GM21528 (cell line): ENCODE measurements at regions not wholly inside any gene's neighbourhood (a gene's known extent, or its start where the extent isn't known, plus 50 kb on each side); places are given as distances from the start of the nearest gene placed in this dataset.
"Not testable (repeated sequence)": the region's sequence is repeated elsewhere in the genome, so short reads cannot be mapped to it uniquely, and the experiment has no call there.

Source experiments
- ATAC-seq: cut with Tn5 transposase; IDR thresholded peaks from one replicate; pipeline ENCODE4 v1.9.1; 2021; ENCODE audit warnings: mild to moderate bottlenecking, moderate library complexity; ENCODE audit not compliant: unreplicated experiment, low FRiP score

- no peak for ATAC-seq
Observed at GRCh38 chr20:1811621-1812498, 83.3 kb upstream of the SIRPA start.

GRCh38 chr20:1810926-1811620 lies 84.1 kb upstream of the SIRPA start:
- ATAC-seq = no peak

DNA sequence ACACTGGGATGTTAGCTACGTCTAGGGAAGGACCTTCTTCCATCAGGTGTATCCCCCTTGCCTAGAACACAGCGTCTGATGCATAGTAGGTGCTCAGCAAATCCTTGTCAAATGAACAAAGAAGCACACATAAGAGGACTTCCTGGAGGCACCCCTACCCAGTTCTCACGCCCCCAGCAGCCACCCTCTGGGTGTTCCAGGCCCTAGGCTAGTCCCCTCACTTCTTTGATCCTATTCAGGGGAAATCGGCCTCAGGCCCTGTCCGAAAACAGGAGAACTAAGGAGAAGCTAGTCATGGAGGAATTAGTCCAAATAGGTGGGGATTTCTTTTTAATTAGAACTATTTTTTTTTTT lies 84.7 kb upstream of the SIRPA start:
- no peak for ATAC-seq

GRCh38 chr20:1809611-1810510 lies 85.3 kb upstream of the SIRPA start:
- ATAC-seq = no peak

DNA sequence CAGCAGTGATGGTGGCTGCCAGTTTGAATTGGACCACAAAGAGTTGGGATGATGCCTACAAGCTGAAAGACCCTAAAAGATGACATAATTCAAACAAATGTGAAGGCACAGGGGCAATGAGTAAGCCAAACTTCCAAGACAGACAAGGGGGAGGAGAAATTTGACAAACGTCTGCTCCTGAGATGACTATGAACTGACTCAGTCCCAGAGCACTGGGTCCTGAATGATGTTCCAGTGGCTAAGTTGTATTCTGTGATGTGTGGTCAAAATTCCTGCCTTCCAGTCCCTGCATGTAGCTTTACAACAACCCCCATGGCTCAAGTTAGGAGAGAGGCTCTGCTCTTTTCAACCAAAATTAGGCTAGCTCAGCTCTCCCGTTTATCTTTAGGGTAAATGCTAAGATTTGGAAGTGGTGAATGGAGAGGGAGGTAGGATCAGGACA lies 86.1 kb upstream of the SIRPA start:
- no peak for ATAC-seq

- no peak for ATAC-seq
Observed at GRCh38 chr20:1808101-1808500, 87.1 kb upstream of the SIRPA start.

- no peak for ATAC-seq
Observed at GRCh38 chr20:1807394-1807793, 87.8 kb upstream of the SIRPA start.

DNA sequence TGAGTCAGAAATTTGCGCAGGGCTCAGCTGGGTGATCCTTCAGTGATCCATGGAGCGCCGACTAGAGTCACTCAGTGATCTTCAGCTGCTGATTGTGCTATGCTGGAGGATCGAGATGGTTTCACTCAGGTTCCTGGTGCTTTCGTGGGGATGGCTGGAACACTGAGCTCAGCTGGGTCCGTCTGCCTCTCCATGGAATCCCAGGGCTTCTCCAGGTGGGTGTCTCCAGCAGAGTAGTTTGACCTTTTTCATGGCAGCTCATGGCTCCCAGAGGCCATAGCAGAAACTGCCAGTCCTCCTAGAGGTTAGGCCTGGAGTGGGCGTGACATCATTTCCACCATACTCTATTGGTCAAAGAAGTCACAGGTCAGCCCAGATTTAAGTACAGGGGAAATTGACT lies 88.8 kb upstream of the SIRPA start:
- no peak for ATAC-seq

- no peak for ATAC-seq
Observed at GRCh38 chr20:1805816-1806215, 89.4 kb upstream of the SIRPA start.

DNA sequence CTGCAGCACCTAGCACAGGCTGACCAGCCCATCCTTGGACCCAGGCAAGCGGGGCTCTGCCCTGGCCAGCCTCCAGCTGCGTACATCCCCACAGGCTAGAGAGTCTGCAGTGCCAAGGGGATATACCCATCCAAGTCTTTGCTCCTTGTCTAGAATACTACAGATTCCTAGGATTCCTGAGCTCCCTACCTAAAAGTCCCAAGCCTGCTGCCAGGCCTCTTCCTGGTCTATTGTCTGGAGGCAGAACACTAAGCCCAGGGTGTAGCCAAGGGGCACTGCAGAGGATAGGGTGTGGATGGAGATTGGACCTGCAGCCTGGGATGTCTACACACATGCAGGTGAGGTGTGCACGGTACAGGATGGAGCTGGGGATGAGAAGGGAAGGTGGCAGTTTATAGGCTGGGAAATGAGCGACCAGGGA lies 90.0 kb upstream of the SIRPA start:
- no peak for ATAC-seq

GRCh38 chr20:1804554-1804956 lies 90.7 kb upstream of the SIRPA start:
- no peak for ATAC-seq

DNA sequence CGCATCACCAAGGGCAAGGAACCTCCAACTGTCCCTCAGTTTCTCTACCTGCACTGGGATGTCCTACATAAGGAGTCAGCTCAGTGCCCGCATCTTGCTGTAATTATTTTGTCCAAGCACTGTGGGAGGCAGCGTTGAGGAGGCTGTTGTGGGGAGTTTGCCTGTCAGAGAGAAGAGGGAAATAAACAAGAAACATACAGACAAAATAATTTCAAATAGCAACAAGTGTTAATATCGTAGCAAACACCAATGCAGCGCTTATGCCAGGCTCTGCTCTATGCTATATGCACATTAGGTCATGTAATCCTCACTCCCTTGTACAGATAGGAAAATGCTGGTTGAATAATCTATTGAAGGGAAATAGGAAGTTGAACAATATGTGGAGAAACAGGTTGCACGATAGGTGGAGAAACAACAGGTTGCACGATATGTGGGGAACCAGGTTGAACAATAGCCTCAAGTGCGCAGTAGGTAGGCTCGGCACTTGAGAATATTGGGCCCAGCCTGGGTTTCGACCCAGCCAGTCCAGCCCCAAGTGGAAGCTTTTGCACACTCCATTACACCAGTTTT lies 91.2 kb upstream of the SIRPA start:
- ATAC-seq = no peak

GRCh38 chr20:1803061-1803931 lies 91.9 kb upstream of the SIRPA start:
- no peak for ATAC-seq

DNA sequence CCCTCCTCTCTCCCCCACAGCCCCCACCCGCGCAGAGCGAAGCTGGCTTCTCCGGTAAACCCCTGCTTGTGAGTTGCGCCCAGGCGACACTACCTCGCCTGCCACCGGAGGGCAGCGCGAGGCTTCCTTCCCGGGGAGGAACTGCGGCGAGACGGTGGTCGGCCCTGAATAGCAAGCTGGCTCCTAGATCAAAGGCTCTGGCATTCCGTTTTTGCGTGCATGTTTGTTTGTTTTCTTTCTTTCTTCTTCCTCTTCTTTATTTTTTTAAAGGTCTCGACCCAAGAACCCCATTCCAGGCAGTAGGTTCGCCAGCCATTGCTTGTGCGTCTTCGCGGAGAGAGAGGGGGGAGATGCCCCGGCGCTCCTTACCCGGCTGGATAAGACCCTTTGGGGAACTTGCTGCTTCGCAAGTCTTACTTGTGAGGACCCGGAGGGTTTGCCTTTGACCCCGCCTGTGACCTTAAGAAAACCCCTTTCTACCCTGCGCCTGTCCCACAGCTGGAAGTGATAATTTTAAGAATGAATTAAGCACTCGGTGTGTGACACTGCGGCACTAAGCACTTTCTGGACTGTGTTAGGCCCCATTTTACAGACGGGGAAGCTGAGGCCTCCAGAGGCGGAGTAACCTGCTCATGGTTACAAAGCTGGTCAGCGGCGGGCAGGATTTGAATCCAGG lies 92.7 kb upstream of the SIRPA start:
- no peak for ATAC-seq

GRCh38 chr20:1801929-1802306 lies 93.3 kb upstream of the SIRPA start:
- ATAC-seq = no peak

GRCh38 chr20:1801225-1801928 lies 93.8 kb upstream of the SIRPA start:
- no peak for ATAC-seq

GRCh38 chr20:1800777-1801176 lies 94.4 kb upstream of the SIRPA start:
- no peak for ATAC-seq

DNA sequence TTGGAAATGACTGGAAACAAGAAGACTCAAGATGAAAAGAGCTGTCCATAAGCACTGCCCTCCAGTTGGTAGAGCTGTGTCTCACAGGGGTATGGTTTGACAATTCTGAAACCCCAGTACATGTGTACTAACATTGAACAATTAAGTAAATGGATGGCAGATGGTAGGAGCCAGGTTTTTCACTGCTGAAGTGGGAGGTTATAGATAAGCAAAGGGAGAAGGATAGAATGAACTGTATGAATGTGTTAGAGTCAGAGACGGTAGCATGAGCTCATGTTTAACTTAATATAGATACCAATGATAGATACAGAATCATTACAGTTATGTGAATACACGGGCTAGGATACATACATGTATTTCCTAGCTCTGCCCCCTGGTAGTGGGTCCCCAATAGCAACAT lies 95.0 kb upstream of the SIRPA start:
- ATAC-seq = no peak

- not testable (repeated sequence) for ATAC-seq
Observed at GRCh38 chr20:1799746-1800145, 95.5 kb upstream of the SIRPA start.
